ENCODE measurements at regions not wholly inside any gene's neighbourhood (a gene's known extent, or its start where the extent isn't known, plus 50 kb on each side); places are given as distances from the start of the nearest gene placed in this dataset.
"Not testable (repeated sequence)": the region's sequence is repeated elsewhere in the genome, so short reads cannot be mapped to it uniquely, and the experiment has no call there.

- not testable (repeated sequence) for TF ChIP-seq CBX3 (IDR thresholded peaks at IDR 0.05; ENCODE audit: borderline replicate concordance, low read depth); CTCF (IDR thresholded peaks at IDR 0.05 in 2 of 3, conservative IDR thresholded peaks at IDR 0.05 in 1 of 3; ENCODE audit: control insufficient read depth in 2 of 3, extremely low read depth in 1 of 3, insufficient read depth in 1 of 3, low read depth in 3 of 3, low read length in 3 of 3); RFX5 (IDR thresholded peaks at IDR 0.05; ENCODE audit: low read depth, low read length); NR2F1 (conservative IDR thresholded peaks at IDR 0.05); YY1 (IDR thresholded peaks at IDR 0.05; ENCODE audit: low read depth, low read length); USF1 (IDR thresholded peaks at IDR 0.05; ENCODE audit: borderline replicate concordance, extremely low read length, insufficient read depth, low read depth, low read length); BRCA1 (IDR thresholded peaks at IDR 0.05; ENCODE audit: low read depth, low read length); ZBTB11 (CRISPR knock-in tag; IDR thresholded peaks at IDR 0.05)
Measured at GRCh38 chr21:15128714-15129113, 63.9 kb upstream of the NRIP1 start.
